GM12864 (cell line): ENCODE measurements at regions not wholly inside any gene's neighbourhood (a gene's known extent, or its start where the extent isn't known, plus 50 kb on each side); places are given as distances from the start of the nearest gene placed in this dataset.

ENCODE experiments used
- DNase-seq: peaks from one replicate; pipeline ENCODE4 v3.0.0-alpha.2; 2011; ENCODE audit warnings: low read depth
- H3K4me3 ChIP-seq: 2 replicates; pipeline ENCODE4 v1.5.1; 2011; ENCODE audit warnings: mild to moderate bottlenecking, low read depth, low read length, control low read depth
- TF ChIP-seq, protein P1 (sequence below): IDR thresholded peaks from 2 replicates; pipeline ENCODE4 v1.5.1; 2011; ENCODE audit warnings: low read depth, mild to moderate bottlenecking, moderate library complexity, low read length, control low read depth, inconsistent platforms; ENCODE audit errors: missing control alignments

- H3K4me3 ChIP-seq = no peak overlapping the region
- DNase-seq = no peak
- TF ChIP-seq, protein P1, sequence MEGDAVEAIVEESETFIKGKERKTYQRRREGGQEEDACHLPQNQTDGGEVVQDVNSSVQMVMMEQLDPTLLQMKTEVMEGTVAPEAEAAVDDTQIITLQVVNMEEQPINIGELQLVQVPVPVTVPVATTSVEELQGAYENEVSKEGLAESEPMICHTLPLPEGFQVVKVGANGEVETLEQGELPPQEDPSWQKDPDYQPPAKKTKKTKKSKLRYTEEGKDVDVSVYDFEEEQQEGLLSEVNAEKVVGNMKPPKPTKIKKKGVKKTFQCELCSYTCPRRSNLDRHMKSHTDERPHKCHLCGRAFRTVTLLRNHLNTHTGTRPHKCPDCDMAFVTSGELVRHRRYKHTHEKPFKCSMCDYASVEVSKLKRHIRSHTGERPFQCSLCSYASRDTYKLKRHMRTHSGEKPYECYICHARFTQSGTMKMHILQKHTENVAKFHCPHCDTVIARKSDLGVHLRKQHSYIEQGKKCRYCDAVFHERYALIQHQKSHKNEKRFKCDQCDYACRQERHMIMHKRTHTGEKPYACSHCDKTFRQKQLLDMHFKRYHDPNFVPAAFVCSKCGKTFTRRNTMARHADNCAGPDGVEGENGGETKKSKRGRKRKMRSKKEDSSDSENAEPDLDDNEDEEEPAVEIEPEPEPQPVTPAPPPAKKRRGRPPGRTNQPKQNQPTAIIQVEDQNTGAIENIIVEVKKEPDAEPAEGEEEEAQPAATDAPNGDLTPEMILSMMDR = no peak
Measured at GRCh38 chr3:182172534-182172933, 460.8 kb downstream of the SOX2 start.

GRCh38 chr3:182178488-182179200 is 466.9 kb downstream of the SOX2 start:
- H3K4me3 ChIP-seq = no peak overlapping the region
- no peak for DNase-seq
- TF ChIP-seq, protein P1 = no peak

DNA sequence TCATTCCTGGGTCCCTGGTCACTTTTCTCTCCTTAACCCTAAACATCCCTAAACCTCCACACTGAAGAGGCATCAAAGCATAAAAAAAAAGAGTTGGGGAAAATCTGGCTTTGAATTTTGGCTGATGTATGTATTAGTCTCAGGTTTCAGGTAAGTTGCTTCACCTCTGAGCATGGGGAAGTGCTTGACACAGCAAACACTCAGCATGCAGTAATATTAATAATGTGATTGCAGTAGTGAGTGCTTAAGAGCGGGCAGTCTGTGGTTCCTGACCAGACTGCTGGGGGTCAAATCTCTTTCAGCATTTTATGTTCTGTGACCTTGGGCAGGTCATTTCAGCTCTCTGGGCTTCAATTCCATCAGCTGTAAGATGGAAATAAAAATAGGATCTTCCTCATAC is 467.9 kb downstream of the SOX2 start:
- no peak overlapping the region for H3K4me3 ChIP-seq
- TF ChIP-seq, protein P1 = no peak
- DNase-seq = no peak

DNA sequence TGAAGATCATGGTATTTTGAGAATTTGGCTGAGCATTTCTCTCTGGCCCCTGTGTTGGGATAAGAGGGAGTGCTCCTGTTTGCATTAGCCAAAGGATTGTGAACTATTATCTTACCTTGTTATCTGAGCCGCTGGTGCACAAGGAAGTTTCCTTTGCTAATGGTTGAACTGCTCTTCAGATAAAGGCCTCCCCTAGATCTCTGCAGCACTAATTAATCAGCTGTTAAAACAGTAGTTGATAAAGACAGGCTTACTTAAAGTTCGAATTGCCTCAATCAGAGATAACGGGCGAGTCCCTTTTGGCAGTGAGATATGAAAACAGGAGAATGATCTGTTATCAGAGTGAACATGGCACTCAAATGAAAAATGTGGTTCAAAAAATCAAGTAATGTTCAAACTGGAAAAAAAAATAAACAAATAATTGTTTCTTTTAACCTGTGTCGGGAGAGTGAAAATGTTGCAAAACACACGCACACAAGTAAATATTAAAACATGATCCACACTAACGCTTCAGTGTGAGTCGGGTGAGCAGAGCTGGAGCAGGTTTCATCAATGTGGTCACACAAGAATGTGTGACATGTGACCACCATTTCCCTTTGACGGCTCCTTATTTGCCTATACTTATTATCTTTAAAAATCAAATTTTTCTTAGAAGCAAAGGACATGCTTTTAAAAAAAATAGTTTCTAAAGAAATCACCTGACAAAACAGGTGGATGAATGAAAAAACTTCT is 469.1 kb downstream of the SOX2 start:
- TF ChIP-seq, protein P1 = no peak
- H3K4me3 ChIP-seq = no peak overlapping the region
- DNase-seq = no peak

- no peak overlapping the region for H3K4me3 ChIP-seq
- TF ChIP-seq, protein P1 = no peak
- DNase-seq = no peak
Measured at GRCh38 chr3:182182531-182182968, 470.8 kb downstream of the SOX2 start.

DNA sequence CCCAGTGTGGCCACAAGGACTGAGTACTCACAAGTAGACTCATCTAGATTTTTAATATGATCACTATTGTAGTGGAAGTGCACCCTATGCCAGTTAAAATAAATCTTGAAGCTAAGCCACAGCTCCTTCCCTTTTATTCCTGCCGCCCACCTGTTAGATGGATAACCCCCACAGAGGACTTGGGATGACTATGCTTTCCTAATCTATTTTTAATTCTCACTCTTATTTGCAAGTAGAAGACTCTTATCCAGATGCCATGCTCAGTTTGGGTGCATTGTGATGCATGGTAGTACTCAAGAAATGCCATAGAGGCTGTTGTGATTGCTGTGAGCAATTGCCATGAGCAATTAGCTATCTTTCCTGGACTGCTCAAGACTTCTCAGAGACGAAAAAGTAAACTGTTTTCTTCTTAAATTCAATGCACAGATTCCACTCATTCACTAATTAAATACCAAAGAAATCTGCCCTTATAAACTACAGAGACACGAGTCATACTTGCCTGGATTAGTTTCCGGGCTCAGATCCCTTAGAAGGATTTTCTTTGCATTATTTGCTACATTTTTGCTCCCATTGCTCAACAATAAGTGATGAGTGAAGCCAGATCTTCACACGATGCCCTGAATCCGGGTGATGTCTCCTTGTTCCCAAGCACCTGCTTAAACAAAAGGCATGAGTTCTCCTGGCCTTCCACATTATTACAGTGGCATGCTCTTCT is 472.1 kb downstream of the SOX2 start:
- DNase-seq = no peak
- no peak overlapping the region for H3K4me3 ChIP-seq
- TF ChIP-seq, protein P1 = no peak
